ENCODE measurements at regions not wholly inside any gene's neighbourhood (a gene's known extent, or its start where the extent isn't known, plus 50 kb on each side); places are given as distances from the start of the nearest gene placed in this dataset.

DNA sequence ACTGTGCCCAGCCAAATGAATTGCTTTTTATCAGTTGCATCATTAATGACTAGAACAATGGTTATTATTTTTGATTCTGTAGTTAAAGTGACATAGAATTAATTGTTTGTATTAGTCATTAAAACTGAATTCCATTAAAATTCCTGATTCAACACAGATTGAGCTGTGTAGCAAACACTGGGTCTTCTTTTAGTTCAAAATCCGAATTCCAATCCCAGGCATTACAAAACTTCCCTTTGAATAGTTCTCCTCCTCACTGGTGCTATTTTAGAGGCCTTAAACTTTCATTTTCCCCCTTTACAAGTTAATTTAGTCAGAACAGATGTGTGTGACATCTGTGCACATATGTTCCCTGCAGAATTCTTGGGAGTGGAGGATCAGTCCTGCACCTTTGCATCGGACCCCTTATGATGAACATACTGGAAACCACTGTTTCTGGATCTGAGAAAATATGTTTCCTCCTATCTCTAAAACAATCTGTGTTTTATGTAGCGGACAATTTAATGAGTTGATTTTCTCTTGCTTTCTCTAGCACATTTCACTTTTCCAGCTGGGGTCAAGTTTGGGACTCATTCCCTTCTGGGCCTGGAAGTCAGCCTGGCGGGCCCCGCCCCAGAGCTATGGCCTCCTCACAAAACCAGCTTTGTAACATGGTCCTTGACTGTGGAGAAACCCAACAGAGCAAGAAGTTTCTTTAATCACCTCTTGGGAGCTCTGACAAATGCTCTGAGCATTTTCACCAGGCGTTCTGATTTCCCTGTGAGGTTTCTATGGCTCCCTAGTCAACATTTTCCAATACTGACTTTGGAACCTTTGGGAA lies 87.9 kb upstream of the MAMDC2 start:
- DNase-seq (ENCODE audit: low spot score), result no peak

DNA sequence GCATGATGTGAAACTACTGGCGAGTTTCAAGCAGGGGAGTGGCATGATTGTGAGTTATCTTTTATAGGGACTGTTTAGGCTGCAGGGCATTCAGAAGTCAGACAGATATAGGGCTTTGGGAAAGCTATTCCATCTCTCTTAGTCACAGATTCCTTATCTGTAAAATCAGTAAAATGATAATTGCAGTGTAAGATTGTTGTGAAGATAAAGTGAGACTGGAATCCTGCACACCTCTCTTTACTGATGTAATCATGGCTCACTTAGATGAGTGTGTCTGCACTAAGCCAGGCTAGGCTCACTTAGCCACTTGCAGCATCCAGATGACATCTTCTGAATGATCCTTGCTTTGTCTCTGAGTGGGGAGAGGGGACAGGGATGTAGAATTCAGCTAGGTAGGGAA lies 81.8 kb upstream of the MAMDC2 start:
- no peak for DNase-seq (ENCODE audit: low spot score)

DNA sequence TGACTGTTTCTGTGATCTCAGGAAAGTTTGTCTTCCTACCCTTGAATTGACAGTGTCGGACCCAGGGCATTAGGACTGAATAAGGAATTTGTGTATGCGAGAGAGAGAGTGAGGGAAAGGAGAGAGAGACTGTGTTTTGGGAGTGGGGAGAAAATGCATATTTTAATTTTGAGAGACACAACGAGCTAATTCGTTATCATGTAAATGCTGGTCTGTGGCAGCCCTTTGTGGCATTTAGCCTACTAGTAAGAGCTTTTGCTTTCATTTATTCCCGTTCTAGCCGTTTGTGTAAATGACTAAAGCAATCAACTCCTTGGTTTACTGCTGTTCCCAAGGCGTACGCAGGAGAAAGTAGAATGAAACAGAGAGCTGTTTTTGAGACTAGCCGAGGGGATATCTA lies 79.8 kb upstream of the MAMDC2 start:
- DNase-seq (ENCODE audit: low spot score), result no peak

DNA sequence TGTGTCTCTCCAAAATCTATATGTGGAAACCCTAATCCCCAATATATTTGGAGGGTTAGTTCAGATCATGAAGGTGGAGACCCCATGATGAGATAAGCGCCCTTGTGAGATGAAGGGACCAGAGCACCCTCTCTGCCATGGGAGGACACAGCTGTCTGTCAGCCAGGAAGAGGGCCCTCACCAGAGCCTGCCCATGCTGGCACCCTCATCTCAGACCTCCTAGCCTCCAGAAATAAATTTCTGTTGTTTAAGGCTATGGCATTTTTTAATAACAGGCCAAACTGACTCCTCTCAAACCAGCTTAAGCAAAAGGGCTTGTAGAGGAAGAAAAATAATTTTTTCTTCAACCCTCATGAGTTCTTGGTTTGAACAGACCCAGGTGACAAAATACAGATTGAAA lies 79.2 kb upstream of the MAMDC2 start:
- no peak for DNase-seq (ENCODE audit: low spot score)

DNA sequence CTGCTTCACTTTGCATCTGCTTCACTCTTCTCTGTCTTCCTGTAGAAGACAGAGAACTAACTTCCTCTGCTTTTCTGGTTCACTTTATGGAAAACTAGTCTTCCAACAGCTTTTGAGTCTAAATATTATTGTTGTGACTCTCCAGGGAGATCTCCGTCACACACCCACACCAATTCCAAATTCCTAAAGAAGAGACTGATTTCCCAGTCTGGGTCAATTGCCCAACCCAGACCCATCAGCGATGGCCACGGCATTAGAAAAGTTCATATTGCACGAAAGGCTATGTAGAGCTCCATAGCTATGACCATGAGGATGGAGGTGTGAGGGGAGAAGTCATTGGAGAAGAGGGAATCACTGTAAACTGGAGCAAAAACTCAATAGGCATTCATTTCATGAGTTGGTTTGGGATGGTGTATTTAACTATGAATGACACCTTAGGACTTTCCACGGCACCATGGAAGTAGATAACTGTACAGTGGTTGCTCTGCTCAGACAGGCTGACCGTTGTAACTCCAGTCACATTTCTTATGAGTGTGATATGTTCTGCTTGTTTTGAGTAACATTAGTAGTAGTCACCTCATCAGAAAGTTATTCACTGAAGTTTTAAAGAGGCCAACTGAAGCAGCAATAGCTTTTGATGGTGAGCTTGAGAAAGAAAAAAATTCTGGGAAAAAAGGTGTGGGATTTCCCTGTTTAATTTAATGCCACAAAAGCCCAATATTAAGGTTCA lies 78.1 kb upstream of the MAMDC2 start:
- DNase-seq (ENCODE audit: low spot score), result no peak

DNA sequence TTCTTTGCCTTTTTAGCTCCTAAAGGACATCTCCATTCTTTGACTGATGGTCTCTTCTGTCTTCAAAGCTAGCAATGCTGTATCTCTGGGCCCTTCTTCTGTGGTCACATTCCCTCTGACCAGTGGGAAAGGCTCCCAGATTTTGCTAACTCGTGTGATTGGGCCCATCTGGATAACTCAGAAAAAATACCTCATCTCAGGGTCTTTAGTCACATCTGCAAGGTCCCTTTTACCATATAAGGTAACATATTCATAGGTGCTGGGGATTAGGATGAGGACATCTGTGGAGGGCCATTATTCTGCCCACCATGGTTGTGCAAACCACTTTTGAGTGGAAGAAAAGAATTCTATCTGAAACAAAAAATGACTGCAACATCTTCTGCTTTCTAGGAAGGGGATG lies 76.3 kb upstream of the MAMDC2 start:
- no peak for DNase-seq (ENCODE audit: low spot score)

DNA sequence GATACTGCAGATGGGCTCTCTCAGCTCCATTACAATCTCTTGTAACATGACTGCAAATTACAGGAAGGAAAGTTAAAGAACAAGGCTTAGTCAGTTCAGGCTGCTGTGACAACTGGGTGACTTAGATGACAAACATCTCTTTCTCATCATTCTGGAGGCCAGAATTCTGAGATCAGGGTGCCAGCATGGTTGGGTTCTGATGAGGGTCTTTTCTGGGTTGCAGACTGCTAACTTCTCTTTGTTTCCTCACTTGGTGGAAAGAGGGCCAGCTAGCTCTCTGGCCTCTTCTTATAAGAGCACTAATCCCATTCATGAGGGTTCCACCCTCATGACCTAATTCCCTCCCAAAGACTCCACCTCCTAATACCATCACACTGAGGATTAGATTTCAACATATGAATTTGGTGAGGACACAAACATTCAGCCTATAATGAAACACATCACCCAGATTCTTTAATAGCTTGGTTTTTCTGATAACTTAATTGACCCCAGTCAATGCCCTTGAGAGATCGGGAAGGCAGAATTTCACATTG lies 73.6 kb upstream of the MAMDC2 start:
- DNase-seq (ENCODE audit: low spot score), result no peak

DNA sequence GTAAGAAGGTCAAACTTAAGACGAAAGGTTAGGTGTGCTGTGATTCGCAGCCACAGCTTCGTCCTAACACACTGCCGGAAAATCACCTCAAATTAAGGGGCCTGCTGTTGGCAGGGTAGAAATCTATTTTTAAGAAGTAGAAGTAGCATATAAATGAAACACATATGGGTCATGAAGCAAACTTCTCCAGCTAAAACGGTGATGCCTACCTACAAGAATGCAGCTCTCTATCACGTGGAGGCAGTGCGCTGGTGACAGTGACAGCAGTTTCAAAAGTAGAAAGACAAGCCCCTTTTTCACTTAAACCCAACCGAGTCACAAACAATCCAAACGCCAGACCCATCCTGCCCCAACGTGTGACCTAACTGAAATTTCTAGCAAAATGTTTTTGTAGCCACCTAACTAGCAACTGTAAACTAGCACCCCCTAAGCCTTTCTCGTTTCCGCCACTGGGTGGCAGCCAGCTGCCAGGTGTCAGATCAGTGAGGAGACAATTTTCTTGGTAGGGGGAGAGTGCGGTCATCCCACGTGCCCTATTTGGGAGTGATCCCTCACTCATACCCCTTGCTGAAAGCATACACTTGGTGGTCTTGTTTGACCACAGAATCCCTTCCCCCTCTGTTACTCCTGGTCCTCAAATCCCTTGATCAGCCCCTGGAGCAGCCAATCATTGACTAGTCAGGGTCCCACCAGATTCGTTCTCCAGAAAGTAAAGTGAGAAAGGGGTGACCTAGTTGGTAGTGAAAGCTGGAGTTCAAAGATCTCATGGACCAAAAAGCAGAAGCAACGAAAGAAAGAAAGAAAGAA lies 71.8 kb upstream of the MAMDC2 start:
- DNase-seq (ENCODE audit: low spot score), result peak; percentile 79

DNA sequence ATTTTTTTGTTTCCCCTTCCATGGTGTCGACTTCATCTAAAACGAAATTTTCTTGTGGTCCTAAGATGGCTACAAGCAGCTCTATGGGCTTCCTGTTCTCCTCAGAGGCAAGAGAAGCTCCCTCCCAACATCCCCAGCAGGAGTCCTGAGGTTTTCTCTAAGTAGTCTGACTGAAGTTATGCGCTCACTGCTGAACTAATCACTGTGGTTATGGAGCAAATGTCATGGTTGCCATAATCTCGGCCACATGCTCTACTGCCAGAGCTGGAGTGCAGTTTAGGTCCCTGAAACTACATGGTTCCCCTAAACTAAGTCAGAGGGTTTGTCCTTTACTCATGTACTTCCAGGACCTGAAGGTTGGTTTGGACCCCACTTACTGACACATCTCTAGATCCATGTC lies 68.0 kb upstream of the MAMDC2 start:
- no peak for DNase-seq (ENCODE audit: low spot score)

DNA sequence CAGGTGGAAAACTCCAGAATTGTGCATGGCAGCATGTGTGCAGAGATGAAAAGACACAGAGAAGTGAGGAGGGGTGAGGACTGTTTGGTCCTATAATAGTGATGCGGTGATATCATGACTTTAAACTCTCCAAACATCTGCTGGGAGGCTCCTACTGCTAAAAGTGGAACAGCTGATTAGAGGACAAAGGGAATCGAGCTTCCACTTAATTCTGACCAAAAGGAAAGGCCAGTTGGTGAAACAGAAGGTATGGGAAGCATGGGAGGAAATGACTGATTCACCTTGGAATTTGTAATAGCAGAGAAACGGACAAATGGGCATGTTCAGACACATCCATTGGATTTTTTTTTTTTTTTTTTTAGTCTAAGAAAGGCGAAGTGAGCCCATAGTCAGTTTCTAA lies 67.5 kb upstream of the MAMDC2 start:
- no peak for DNase-seq (ENCODE audit: low spot score)

DNA sequence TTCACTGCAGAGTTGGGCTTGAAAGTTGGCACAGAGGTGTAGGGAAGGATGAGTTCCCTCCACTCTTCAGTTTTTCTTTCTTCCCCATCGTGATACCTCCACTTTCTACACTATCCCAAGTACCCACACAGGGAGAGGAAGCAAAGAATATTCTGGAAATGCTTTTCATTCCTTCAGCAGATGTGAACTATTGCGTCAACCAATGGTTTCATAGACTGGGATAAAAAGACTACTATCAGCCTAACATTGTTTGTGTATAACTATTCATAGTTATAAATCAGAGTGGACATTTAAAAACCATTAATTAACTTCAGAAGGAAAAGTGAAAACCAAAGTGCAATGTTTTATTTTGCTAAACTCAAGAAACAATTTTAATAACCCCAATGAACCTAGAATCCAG lies 63.6 kb upstream of the MAMDC2 start:
- DNase-seq (ENCODE audit: low spot score), result no peak

DNA sequence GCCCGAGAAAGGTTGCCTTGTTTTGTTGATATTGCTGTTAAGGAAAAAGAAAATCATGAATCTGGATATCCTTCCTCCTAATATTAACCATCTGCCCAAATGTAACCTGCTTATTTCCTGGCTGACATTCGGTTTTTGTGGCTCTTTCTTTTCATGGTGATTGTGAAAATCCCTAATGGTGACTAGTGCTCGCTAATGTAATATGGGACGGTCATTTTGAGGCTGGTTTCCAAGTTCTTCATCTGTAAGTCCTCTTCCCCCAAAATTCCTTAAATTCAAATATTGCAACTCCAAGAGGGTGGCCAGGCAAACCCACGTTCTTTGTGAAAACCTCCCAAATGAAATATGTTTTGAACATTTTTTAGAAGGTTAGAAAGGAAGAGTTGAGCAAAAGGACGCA lies 63.1 kb upstream of the MAMDC2 start:
- DNase-seq (ENCODE audit: low spot score), result no peak

DNA sequence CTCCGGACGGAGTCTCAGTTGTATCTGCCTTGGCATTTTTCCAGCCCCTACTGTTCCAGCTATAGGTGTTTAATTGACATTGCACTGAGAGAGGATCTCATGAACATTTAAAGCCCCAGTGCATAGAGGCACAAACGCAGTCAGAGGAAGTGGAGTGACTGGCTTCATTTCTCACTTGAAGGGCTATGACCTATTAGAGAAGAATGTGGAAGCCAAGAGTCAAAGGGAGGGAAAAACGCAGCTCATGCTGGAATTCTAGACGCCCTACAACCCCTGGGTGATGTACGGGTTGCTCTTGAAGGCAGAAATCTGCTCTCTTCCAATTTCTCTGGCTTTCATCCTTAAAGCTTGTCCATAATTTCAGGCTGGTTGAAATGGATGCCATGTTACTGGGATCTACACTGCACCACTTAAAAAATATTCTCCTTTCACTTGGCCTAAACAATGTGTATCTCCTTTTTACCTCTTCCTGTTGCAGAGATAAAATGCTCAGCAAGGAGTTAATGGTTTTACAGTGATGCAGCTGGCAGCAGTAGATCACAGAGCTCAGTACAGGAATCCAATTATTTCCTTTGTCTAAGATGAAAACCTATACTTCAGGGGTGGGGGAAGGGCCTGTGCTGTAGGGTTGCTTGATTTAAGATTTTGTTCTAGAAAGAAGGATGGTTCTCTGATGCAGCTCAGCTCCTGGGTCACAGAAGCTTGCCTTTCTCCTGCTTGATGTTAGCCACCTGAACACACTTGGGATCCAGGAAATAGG lies 61.8 kb upstream of the MAMDC2 start:
- no peak for DNase-seq (ENCODE audit: low spot score)

DNA sequence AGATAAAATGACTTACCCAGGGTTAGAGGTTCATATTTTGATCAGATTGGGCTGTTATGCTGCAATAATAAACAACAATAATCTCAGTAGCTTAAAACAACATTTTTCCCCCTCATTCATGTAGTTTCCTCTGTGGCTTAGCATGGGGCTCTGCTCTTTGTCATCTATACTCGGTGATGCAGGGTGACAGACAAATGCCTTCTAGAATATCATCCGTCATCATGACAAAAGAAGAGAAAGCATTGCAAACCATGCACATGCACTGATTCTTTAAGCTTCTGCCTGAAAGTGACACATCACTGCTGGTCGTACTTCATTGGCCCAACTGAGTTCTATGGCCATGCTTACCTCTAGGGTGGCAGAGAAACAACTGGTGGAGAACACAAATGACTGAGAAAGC lies 58.8 kb upstream of the MAMDC2 start:
- DNase-seq (ENCODE audit: low spot score), result no peak

DNA sequence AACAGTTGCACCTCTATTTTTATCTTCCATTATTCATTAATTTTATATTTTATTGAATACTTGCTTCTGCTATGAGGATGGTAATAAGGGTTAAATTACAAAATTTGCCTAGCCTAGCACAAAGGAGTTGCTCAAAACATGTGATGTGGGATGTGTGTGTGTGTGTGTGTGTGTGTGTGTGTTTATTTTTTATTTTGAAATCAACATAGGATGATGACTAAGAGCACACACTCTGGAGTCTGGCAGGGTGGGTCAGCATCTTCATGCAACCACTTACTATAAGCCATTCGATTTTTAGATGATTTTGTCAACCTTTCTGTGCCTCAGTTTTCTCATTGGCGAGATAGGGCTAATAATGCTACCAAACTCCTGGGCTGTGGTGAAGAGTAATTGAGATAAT lies 57.7 kb upstream of the MAMDC2 start:
- DNase-seq (ENCODE audit: low spot score), result no peak

DNA sequence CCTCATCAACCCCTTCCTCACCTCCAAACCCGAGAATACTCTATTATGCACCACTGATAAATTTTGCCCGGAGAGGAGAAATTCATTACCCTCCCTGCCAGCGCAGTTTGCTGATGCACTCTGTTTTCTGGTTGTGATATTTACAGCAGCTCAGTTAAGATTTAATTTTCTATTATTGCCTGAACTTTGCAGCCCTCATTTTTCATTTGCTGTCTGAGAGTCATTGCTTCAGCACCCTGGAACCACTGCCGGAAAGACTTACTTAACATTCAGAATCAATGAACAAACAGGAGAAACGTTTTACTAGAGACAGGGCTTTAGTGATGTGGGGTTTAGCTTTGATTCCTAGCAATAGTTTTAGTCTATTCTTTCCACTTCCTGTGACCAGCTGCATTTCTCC lies 56.7 kb upstream of the MAMDC2 start:
- no peak for DNase-seq (ENCODE audit: low spot score)

DNA sequence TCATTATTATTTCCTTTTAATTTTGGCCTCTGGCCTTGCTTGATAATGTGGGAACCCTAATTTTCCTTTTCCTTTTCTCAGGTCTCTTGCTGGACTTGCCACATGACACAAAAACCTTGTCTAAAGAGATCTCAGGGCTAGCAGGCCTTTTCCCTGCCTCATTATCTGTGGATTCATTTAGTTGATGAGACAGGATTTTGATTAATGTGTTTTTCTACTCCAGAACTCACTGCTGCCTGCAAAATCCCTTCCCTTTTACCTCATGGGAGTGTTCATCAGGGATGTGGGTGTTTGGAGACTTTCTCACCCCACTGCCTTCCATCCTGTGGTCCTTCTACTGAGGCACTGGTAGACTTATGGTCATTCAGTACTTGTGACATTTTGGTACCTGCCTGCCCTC lies 56.2 kb upstream of the MAMDC2 start:
- no peak for DNase-seq (ENCODE audit: low spot score)

DNA sequence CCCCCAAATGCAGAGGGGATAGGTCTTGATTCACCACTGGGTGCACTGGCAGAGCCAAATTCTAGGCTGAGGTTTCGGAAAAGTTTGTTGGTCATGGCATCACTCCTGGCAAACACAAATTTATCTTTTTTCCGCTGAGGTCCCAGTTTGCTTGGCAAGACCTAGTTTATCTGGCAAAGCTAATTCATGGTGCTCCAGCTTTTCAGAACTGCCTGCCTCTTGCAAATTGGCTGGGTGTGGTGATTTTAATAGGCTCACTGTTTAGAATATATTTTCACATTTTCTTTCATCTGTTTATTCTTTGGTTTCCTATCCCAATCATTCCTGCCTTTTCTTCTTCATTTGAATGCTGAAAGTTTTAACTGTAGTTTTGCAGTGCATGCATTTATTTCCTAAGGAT lies 50.5 kb upstream of the MAMDC2 start:
- no peak for DNase-seq (ENCODE audit: low spot score)
